GM19455 (cell line): ENCODE measurements at regions not wholly inside any gene's neighbourhood (a gene's known extent, or its start where the extent isn't known, plus 50 kb on each side); places are given as distances from the start of the nearest gene placed in this dataset.
A peak's percentile ranks its signal among the peaks of the same experiment; 100 is the strongest.

ENCODE experiments used
- ATAC-seq: cut with Tn5 transposase; IDR thresholded peaks from one replicate; pipeline ENCODE4 v1.9.1; 2021; ENCODE audit not compliant: unreplicated experiment

DNA sequence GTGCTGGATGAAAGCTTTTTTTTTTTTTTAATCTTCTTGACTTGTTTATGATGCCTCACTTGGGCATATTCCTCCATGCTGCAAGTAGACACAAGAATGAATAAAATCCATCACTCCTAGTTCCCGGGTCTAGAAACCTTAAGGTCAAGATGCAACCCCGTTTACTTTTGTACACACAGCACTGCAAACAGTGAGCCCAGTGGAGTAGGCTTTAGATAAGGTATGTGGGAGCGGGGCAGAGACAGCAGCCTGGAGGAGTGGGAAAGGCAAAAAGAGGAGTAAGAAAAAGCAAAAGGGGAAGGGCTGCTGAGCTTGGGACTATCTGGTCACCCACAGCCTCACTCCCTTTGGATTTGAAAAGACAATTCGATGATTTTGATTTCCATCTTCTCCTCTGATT lies 429.8 kb upstream of the ARGLU1 start:
- ATAC-seq: no peak

DNA sequence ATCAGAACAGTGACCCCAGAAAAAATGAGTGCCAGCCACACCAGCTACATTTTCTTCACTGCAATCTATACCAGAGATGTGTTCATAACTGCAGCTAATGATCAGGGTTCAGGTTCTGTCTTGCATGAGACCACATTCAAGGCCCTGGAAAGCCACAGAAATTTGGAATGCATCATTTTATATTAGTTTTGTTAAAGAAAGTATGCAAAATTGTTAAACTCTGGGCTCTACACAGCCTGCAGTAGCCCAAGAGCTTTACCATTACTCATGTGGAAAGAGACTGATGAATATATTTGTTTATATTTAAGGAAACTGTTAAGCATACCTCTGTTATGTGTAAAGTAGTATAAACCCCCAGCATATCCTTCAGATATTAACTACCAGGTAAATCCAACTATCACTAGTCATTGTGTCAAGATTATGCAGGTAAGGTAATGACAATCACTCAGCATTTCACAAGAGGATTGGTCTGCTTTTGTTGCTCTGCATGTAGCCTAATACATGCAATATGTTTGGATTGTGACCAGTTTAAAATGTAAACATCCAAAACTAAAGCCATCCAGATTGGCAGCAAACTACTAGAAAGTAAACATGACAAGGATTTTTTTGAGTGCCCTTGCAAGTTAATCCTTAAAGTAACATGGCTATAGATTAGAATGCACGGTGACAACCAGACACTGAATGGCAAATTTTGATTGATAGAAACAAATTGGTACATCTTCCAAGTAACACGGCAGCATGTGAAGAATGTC lies 429.1 kb upstream of the ARGLU1 start:
- ATAC-seq: no peak

DNA sequence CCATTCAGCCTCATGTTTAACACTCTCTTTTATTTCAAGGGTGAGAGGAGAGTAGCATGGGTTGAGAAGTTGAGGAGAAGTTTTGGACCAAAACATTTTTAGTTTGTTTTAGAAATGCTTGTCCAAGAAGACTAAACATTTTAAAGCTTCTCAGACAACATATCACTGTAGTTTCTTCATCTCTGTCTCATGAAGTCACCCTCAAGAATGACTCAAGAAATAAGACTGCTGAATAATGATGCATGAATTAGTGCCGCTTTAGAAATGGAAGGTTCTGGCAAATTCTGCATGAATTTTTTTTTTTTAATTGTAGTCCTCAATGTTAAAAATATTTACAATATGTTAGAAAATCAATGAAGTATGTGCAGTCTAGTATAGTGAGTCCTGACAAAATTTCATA lies 422.7 kb upstream of the ARGLU1 start:
- no peak for ATAC-seq

DNA sequence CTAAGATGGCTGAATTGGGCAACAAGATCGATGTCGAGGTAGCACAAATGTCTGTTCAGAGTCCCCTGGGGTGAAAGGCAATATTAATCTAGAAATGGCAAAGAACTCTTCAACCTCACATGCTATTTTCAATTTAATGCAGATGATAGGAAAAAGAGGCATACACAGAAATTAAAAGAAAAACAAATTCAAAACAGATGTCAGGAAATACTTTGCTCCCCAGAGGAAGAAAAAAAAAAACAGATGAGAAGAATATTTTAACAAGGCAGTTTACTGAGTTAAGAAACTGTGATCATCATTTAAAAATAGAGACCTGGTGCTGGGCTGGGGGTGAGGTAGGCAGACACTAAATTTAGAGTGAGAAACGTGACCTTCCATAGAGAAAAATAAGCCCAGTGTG lies 421.9 kb upstream of the ARGLU1 start:
- ATAC-seq: no peak

DNA sequence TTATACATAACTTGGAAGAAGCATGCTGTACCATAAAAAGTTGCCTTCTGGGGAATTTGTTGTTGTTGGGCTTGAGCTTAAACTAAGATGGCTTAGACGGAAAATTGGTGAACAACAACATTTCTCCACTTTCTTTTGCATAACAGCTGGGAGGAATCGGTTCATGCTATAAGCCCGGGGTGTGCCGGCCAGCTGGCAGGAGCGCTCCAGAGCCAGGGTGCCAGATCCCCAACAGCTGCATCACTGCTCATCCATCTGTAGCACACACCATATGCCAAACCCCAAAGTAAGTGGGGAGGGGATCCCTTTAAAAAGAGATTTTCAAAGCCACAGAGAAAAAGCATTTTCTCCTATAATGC lies 419.5 kb upstream of the ARGLU1 start:
- ATAC-seq: no peak

DNA sequence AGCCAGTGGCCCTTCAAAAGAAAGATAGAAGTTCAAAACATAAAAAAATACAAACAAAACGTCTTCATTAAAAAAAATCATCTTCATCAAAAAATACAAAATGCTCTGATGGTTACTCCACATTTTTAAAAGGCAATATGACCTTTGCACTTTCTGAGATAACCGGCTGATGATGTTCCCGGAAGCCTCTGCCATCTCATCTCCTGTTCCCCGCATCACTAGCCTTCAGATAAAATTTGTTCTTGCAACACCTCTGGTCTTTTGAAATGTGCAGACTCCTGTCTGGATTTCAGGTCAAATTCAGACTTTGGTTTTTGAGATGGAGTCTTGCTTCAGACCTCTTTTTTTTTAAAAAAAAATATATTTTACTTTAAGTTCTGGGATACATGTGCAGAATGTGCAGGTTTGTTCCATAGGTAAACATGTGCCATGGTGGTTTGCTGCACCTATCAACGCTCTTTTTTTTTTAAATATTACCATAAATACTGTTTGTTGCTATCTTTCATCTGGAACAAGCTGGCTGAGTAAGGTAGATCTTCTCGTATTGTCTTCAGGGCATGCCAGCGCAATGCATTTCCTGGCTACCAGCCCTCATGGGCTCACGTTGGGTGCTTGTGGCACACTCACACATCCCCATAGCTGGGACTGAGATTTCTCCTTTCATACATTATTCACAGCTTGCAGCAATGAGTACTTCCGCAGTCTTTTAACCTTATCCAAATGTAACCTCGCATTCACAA lies 418.9 kb upstream of the ARGLU1 start:
- ATAC-seq: no peak

DNA sequence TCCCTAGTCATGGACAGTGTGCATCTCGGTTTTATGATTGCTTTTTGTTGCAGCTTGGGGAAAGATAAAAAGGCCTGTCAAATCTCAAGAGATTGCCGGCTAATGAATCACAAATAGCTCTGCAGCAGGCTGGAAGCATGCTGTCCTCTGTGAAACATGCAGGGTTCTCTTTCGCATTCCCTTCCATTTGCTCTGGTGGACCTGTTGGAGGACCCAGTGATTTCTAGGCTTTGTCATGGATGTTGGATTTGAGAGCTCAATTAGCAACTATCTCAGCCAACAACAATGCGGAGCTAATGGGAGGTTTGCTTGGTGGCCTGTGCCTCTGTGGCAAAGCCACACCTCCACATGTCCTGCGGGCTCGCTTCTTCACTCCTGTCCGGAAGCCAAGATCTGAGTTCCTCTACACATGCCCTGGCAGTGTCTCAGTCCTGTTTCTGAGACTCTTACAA lies 418.1 kb upstream of the ARGLU1 start:
- no peak for ATAC-seq

DNA sequence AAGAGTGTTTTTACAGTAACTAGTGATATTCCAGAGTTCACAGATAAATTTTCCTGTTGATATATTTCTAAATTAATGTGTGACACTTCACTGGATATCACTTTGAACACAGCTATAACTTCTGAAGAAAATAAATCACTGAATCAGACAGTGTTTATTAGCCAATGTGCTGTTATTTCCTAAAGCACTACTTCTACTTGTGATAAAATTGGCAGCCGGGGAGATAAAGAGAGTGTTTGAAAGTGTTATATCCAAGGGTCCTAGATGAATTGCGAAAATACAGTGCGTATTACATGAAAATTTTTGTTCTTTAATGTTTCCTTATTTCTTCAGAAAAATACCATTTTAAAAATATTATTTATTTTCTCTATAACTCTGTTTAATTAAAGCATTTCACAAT lies 417.5 kb upstream of the ARGLU1 start:
- ATAC-seq: no peak

DNA sequence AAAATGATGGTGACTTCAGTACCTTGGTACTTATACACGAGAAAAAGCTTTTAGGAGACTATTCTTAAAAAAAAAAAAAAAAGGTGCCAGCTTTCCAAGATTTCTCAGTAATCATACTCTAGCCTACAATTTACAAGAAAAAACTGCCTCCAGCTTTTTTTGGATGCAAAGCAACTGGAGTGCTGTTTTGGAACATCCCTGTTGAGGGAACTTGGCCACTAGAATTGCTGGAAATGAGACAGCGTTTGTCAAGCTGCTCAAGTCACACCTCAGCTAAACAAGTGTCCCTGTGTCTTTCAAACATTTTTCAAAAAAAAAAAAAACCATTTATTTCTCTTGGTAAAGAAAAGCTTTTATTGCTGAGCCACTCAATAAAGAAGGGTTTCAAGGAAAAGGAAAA lies 413.1 kb upstream of the ARGLU1 start:
- ATAC-seq: no peak

DNA sequence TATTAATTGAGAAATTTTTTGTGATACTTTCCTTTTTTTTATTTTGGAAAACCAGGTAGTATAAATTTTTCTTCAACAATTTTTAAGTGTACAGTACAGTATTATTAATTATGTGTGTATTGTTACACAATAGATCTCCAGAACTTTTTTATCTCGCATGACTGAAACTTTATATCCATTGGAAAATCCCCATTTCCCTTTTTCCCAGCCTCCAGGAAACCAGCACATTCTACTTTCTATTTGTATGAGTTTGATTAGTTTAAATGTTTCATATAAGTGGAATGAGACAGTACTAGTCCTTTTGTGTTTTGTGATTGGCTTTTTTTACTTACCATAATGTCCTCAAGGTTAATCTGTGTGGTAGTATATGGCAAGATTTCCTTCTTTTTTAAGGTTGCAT lies 399.5 kb upstream of the ARGLU1 start:
- no peak for ATAC-seq

DNA sequence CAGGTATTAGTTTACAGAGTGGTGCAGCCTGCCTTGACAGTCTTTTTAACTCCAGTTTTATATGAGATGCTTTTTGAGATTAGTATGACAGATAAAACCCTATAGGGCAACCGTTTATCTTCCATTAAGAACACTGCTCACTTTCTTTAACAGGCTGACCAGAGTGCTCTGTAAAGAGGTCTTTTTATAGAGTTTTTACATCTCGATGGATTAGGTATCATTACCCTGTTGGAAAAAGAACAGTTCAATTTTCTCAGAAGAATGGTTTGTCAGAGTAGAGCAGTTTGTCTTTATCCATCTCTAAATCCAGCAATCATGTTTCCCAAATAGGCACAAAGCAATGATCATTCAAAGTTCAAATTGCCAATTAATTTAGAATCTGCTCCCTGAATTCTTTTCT lies 395.2 kb upstream of the ARGLU1 start:
- no peak for ATAC-seq

DNA sequence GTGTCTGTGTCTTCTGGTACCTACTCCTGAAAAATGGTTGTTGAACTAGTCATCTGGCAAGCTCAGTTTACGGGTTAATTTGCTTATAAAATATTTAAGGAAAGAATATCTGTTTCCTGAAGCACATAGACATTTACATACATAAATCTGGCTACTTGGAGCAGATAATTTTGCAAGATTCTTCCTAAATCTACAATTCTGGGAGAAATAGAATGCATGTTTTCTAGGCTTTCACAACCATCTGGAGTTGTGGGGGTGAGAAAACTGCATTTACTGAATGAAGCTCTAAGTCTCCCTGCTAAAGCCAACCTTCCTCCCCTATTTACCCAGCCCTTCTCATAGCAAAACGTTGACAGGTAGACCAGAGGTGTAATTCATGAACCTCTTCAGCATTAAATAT lies 393.7 kb upstream of the ARGLU1 start:
- no peak for ATAC-seq

DNA sequence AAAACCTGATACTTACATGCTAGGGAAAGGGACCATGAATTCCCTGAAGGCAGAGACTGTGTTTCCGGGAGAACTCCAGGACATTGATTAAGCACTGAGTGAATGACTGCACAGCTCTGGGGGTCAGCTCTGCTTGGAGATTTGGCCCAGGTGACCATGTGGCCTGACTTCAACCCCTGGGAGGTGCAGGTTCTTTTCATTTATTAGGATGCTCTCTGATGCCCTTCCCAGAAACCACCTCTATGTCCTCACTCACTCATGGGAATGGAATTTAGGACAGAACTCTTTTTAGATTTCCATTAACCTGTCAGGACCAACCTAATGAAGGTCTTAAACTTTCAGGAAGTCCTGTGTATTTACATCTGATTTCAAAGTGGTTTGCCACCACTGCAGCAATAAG lies 393.3 kb upstream of the ARGLU1 start:
- no peak for ATAC-seq

DNA sequence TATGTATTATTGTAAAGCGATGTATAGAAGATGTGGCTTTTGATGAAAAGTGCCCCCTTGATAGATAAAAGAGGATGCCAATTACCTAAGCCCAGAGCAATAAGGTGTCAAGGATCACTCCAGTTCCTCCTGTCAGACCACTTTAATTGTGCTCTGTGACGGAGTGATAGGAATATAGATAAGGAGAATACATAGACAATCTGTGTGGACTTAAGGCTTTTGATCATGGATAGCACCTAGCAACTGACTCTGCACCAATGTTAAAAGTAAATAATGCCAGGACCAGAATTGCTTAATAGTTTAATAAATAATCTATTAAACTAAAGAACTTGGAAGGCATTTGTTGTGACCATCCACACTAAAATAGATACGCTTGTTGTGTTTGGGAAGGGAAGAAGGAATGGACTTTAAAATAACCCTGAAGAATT lies 390.7 kb upstream of the ARGLU1 start:
- no peak for ATAC-seq

DNA sequence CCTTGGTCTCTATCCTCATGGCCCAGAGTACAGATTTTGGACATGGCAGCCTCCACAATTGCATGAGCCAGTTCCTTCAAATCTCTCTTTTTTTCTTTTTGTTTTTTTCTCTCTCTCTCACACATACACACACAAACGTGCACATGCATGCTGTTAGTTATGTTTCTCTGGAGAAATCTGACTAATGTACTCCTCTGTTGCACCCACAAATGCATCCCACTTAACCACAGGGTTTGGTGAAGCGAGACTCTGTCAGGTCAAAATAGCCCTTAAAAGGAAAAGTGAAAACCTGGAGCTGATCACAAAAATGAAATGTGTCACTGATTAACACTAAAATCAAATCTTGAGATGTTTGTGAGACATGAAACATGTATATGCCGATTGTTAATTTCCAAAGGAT lies 374.6 kb upstream of the ARGLU1 start:
- no peak for ATAC-seq

DNA sequence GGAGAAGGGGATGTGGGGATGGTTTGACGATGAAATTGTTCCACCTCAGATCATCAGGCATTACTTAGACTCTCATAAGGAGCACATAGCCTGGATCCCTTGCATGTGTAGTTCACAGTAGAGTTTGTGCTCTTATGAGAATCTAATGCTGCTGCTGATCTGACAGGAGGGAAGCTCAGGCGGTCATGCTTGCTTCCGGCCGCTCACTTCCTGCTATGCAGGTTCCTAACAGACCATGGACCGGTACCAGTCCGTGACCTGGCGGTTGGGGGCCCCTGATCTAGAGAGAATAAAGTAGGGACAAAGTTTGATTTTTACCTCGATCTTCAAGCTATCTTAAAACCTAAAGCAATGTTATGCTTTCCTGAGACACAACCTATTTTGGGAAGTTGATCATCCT lies 373.8 kb upstream of the ARGLU1 start:
- ATAC-seq: no peak

DNA sequence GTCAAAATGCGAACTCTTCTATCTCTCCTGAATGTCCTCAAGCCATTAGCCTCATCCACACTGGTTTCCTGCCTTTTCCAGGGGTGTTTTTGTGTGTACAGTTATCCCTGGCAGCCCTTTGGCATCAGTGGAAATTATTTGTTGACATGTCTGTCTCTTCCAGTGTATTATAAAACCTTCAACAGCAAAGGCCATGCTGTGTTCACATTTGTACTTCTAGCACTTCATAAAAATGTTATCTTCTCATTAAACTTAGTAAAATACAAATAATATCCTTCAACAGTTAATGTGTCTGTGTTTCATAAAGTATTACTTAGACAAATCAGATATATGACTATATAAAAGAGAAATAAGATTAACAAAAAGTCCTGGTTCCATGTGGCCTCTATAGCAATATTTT lies 359.5 kb upstream of the ARGLU1 start:
- ATAC-seq: no peak

DNA sequence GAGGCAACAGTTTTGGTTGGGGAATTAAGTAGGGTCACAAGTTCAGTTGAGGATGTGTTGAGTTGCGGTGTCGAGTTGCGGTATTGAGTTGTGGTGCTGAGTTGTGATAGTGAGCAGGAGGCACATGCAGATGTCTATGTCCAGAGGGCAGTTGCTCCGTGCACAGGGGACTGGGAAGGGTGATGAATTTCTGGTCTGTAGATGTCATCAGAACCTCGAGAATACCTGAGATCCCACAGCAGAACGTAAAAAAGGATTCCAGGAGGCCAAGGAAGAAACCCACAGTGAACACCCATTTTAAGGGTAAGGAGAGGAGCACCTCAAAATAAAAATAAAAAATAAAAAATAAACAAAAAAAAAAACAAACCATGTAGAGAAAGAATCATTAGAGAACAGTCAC lies 354.4 kb upstream of the ARGLU1 start:
- ATAC-seq: no peak

DNA sequence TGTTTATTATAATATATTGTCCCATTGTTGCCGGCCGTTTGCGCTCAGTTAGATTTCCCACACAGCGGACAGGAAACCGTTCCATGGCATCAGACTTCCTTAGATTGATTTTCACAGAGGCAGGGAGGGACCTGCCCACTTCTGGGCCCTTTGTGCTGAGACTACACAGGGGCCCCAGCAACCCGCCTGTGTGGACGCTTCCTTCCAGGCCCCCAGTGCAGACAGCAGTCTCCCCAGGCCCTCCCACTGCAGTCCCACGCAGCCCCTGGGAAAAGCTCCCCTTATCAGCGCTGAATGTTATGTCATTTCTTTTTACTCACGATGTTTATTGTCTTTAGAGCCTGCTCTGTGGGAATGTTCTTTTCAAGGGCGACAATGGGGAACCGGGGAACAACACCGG lies 351.7 kb upstream of the ARGLU1 start:
- no peak for ATAC-seq

DNA sequence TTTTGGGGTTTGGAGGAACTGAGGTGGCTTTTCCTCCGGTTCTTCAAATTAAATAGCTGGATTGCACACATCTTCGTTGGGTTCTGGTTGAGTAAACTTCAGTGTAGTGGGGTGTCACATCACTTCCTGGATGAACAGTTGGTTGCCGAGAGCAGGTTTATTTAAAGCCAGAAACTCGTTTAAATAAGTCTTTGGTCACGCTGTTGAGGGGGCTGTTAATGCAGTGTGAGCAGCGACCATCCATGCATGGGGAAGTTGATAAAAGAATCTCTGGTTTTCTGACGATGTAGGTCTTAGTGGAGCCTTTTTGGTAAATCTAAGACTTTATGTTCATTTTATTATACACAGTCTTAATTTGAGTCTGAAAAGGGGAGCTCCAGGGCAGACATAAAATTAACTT lies 351.2 kb upstream of the ARGLU1 start:
- peak; percentile 29 for ATAC-seq

DNA sequence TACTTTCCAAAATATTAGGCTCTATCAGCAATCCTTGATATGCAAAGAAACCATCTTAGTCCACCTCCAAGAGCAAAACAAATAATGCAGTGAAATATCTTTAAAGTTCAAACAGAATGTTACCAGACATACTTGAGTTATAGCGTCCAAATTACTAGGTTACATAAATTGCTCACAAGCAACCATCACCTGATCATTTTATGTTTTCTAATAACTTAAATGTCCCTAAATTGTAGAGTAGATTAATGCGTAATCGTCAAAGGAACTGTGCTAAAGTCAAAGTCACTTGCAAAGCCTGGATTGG lies 350.6 kb upstream of the ARGLU1 start:
- no peak for ATAC-seq

DNA sequence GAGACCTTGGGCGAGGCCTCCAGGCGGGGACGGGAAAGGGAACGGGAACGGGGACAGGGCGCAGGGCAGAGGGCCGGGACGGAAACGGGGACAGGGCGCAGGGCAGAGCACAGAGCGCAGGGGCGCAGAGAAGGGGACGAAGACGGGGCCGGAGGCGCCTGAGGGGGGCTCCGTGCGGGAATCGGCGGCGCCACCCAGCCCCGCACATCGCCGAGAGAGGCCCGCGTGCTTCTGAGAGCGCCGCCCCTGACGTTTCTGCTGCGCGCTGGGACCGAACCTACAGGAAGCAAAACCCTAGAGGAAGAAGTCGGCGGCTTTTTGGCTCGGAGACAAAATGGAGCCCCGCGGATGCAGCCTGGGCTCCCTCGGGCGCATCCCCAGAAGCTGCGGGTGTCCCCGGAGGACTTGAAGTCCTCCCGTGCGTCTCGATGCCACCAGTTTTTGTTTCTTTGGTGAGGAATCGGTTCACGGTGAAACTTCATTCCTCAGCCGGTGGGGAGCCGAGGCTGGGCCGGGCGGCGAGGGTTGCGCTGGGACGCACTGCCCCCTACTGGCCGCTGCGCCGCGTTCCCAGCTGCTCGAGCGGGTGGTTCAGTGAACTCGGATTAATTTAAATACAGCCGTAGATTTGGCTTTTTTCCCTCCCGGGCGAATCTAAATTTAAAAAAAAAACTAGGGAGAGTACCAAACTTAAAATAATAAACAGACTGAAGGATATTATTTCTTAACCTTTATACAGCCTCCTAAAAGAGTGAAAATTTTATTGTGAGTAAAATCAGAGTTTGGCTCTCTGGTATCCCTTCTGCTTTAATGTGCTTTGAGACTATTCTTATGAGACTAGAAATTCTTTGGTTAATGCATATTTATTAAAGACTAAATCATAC lies 350.0 kb upstream of the ARGLU1 start:
- peak; percentile 96 for ATAC-seq
